ENCODE measurements at regions not wholly inside any gene's neighbourhood (a gene's known extent, or its start where the extent isn't known, plus 50 kb on each side); places are given as distances from the start of the nearest gene placed in this dataset.
"Not testable (repeated sequence)": the region's sequence is repeated elsewhere in the genome, so short reads cannot be mapped to it uniquely, and the experiment has no call there.

DNA sequence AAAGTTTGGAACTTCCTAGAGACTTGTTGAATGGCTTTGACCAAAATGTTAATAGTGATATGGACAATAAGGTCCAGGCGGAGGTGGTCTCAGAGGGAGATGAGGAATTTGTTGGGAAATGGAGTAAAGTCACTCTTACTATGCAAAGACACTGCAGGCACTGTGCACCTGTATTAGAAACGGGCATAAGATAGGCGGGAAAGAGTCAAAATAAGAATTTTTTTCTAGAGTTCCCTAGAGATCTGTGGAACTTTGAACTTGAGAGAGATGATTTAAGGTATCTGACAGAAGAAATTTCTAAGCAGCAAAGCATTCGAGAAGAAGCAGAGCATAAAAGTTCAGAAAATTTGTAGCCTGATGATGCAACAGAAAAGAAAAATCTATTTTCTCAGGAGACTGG, 144.4 kb upstream of the C1QTNF3 start:
- H3K27me3 ChIP-seq (ENCODE audit: control insufficient read depth in 1 of 2, insufficient read depth in 2 of 2, low read length in 2 of 2); H3K27ac ChIP-seq (ENCODE audit: low read depth in 2 of 2, low read length in 1 of 2); H3K4me3 ChIP-seq (ENCODE audit: low read depth in 1 of 2, low read length in 2 of 2); H3K4me1 ChIP-seq (ENCODE audit: control insufficient read depth in 2 of 2, insufficient read depth in 2 of 2, low read length in 1 of 2); H3K36me3 ChIP-seq (ENCODE audit: control insufficient read depth in 2 of 2, insufficient read depth in 2 of 2, low read length in 1 of 2); H3K9me3 ChIP-seq (ENCODE audit: control insufficient read depth in 2 of 2, insufficient read depth in 1 of 2, low read depth in 1 of 2, low read length in 1 of 2): not testable (repeated sequence)
- WGBS, 2 donors: 94 to 96% methylated on average over 2 of the region's 4 CpGs

DNA sequence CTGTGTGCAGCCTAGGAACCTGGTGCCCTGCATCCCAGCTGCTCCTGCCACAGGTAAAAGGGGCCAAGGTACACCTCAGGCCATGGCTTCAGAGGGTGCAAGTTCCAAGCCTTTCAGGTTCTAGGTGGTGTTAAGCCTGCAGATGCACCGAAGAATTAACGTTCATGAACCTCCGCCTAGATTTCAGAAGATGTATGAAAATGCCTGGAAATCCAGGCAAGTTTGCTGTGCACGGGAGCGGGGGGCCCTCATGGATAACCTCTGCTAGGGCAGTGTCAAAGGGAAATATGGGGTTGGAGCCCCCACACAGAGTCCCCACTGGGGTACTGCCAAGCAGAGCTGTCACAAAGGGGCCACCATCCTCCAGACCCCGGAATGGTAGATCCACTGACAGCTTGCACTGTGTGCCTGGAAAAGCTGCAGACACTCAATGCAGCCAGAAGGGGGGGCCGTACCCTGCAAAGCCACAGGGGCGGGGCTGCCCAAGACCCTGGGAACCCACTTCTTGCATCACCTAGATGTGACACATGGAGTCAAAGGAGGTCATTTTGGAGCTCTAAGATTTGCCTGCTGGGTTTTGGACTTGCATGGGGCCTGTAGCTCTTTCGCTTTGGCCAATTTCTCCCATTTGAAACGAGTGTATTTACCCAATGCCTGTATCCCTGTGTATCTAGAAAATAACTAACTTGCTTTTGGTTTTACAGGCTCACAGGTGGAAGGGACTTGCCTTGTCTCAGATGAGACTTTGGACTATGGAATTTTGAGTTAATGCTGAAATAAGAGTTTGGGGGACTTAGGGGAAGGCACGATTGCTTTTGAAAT, 145.2 kb upstream of the C1QTNF3 start:
- not testable (repeated sequence) for H3K9me3 ChIP-seq (ENCODE audit: control insufficient read depth in 2 of 2, insufficient read depth in 1 of 2, low read depth in 1 of 2, low read length in 1 of 2); H3K27ac ChIP-seq (ENCODE audit: low read depth in 2 of 2, low read length in 1 of 2); H3K27me3 ChIP-seq (ENCODE audit: control insufficient read depth in 1 of 2, insufficient read depth in 2 of 2, low read length in 2 of 2); H3K4me1 ChIP-seq (ENCODE audit: control insufficient read depth in 2 of 2, insufficient read depth in 2 of 2, low read length in 1 of 2); H3K36me3 ChIP-seq (ENCODE audit: control insufficient read depth in 2 of 2, insufficient read depth in 2 of 2, low read length in 1 of 2); H3K4me3 ChIP-seq (ENCODE audit: low read depth in 1 of 2, low read length in 2 of 2)
- WGBS, 2 donors: 94% methylated on average over 9 to 10 of the region's 11 CpGs

DNA sequence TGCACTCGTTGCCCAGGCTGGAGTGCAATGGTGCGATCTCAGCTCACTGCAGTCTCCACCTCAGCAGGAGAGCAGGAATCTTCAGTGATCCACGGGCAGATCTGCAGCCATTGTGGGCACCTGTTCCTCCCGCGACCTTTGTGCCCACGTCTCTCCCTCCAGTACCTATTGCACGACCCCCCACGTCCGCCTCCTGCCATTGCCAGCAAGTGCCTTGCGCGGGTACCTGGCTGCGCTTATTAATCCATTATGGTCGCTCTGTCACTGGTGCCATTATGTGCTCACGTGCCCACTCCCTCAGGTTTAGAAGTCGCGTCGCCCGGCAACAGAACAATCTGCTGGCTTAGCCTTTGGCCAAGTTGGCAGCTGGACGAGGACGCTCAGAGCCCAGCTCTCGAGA, 146.2 kb upstream of the C1QTNF3 start:
- not testable (repeated sequence) for H3K36me3 ChIP-seq (ENCODE audit: control insufficient read depth in 2 of 2, insufficient read depth in 2 of 2, low read length in 1 of 2); H3K27ac ChIP-seq (ENCODE audit: low read depth in 2 of 2, low read length in 1 of 2); H3K9me3 ChIP-seq (ENCODE audit: control insufficient read depth in 2 of 2, insufficient read depth in 1 of 2, low read depth in 1 of 2, low read length in 1 of 2); H3K4me3 ChIP-seq (ENCODE audit: low read depth in 1 of 2, low read length in 2 of 2); H3K4me1 ChIP-seq (ENCODE audit: control insufficient read depth in 2 of 2, insufficient read depth in 2 of 2, low read length in 1 of 2); H3K27me3 ChIP-seq (ENCODE audit: control insufficient read depth in 1 of 2, insufficient read depth in 2 of 2, low read length in 2 of 2)
- 95 to 97% methylated on average over 19 to 20 of the region's 21 CpGs for WGBS, 2 donors

DNA sequence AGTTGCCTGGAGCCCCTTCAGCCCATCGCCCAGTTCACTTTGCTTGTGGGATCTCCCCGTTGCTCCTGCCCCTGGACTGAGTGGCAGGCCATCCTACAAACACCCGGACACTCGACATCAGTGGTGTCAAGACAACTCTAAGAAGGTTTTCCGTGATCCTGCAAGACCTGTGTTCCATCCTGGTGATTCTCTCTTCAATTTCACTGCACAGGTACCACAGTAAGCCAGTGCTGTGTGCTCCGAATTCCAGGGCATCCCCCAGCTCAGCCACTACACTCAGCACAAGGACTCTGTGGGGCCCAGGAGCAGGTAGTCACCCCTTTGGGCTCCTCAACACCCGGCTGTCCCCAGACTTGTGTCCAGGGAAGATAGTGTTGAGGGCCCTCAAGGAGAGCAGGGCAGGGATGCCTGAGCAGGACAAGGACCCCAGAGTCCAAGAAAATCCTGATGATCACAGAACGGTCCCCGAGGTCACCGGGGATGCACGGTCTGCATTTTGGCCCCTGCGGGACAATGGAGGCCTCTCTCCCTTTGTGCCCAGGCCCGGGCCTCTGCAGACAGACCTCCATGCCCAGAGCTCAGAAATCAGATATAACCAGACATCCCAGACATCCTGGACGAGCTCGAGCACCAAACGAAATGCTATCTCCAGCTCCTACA, 146.9 kb upstream of the C1QTNF3 start:
- 96 to 97% methylated on average over 16 of the region's 16 CpGs for WGBS, 2 donors
- not testable (repeated sequence) for H3K9me3 ChIP-seq (ENCODE audit: control insufficient read depth in 2 of 2, insufficient read depth in 1 of 2, low read depth in 1 of 2, low read length in 1 of 2); H3K4me1 ChIP-seq (ENCODE audit: control insufficient read depth in 2 of 2, insufficient read depth in 2 of 2, low read length in 1 of 2); H3K36me3 ChIP-seq (ENCODE audit: control insufficient read depth in 2 of 2, insufficient read depth in 2 of 2, low read length in 1 of 2); H3K4me3 ChIP-seq (ENCODE audit: low read depth in 1 of 2, low read length in 2 of 2); H3K27me3 ChIP-seq (ENCODE audit: control insufficient read depth in 1 of 2, insufficient read depth in 2 of 2, low read length in 2 of 2); H3K27ac ChIP-seq (ENCODE audit: low read depth in 2 of 2, low read length in 1 of 2)

DNA sequence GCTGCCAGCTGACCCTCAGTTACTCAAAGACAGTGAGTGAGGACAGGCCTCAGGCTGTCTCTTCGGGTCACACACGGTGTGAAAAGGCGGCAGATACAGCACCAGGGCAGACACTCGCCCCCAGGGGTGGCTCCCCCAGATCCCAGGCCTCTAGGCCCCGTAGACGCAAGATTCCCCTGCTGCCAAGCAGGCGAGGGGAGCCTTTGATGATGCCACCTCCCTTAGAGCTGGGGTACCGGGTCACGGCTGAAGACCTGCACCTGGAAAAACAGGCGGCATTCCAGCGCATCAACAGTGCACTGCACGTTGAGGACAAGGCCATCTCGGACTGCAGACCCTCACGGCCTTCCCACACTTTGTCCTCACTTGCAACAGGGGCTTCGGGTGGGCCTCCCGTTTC, 147.5 kb upstream of the C1QTNF3 start:
- not testable (repeated sequence) for H3K4me1 ChIP-seq (ENCODE audit: control insufficient read depth in 2 of 2, insufficient read depth in 2 of 2, low read length in 1 of 2); H3K36me3 ChIP-seq (ENCODE audit: control insufficient read depth in 2 of 2, insufficient read depth in 2 of 2, low read length in 1 of 2); H3K27ac ChIP-seq (ENCODE audit: low read depth in 2 of 2, low read length in 1 of 2); H3K9me3 ChIP-seq (ENCODE audit: control insufficient read depth in 2 of 2, insufficient read depth in 1 of 2, low read depth in 1 of 2, low read length in 1 of 2); H3K27me3 ChIP-seq (ENCODE audit: control insufficient read depth in 1 of 2, insufficient read depth in 2 of 2, low read length in 2 of 2); H3K4me3 ChIP-seq (ENCODE audit: low read depth in 1 of 2, low read length in 2 of 2)
- WGBS, 2 donors: 95 to 96% methylated on average over 14 of the region's 16 CpGs

GRCh38 chr5:34191279-34191744, 148.3 kb upstream of the C1QTNF3 start:
- not testable (repeated sequence) for H3K27ac ChIP-seq (ENCODE audit: low read depth in 2 of 2, low read length in 1 of 2); H3K27me3 ChIP-seq (ENCODE audit: control insufficient read depth in 1 of 2, insufficient read depth in 2 of 2, low read length in 2 of 2); H3K4me3 ChIP-seq (ENCODE audit: low read depth in 1 of 2, low read length in 2 of 2); H3K36me3 ChIP-seq (ENCODE audit: control insufficient read depth in 2 of 2, insufficient read depth in 2 of 2, low read length in 1 of 2); H3K9me3 ChIP-seq (ENCODE audit: control insufficient read depth in 2 of 2, insufficient read depth in 1 of 2, low read depth in 1 of 2, low read length in 1 of 2); H3K4me1 ChIP-seq (ENCODE audit: control insufficient read depth in 2 of 2, insufficient read depth in 2 of 2, low read length in 1 of 2)
- 93 to 94% methylated on average over 17 of the region's 17 CpGs for WGBS, 2 donors

- not testable (repeated sequence) for H3K9me3 ChIP-seq (ENCODE audit: control insufficient read depth in 2 of 2, insufficient read depth in 1 of 2, low read depth in 1 of 2, low read length in 1 of 2); H3K27me3 ChIP-seq (ENCODE audit: control insufficient read depth in 1 of 2, insufficient read depth in 2 of 2, low read length in 2 of 2); H3K27ac ChIP-seq (ENCODE audit: low read depth in 2 of 2, low read length in 1 of 2); H3K4me3 ChIP-seq (ENCODE audit: low read depth in 1 of 2, low read length in 2 of 2); H3K36me3 ChIP-seq (ENCODE audit: control insufficient read depth in 2 of 2, insufficient read depth in 2 of 2, low read length in 1 of 2); H3K4me1 ChIP-seq (ENCODE audit: control insufficient read depth in 2 of 2, insufficient read depth in 2 of 2, low read length in 1 of 2)
- WGBS, 2 donors: 92% methylated on average over 26 of the region's 26 CpGs
Observed at GRCh38 chr5:34192064-34192922, 149.3 kb upstream of the C1QTNF3 start.

- H3K27me3 ChIP-seq (ENCODE audit: control insufficient read depth in 1 of 2, insufficient read depth in 2 of 2, low read length in 2 of 2); H3K9me3 ChIP-seq (ENCODE audit: control insufficient read depth in 2 of 2, insufficient read depth in 1 of 2, low read depth in 1 of 2, low read length in 1 of 2); H3K27ac ChIP-seq (ENCODE audit: low read depth in 2 of 2, low read length in 1 of 2); H3K4me3 ChIP-seq (ENCODE audit: low read depth in 1 of 2, low read length in 2 of 2); H3K4me1 ChIP-seq (ENCODE audit: control insufficient read depth in 2 of 2, insufficient read depth in 2 of 2, low read length in 1 of 2); H3K36me3 ChIP-seq (ENCODE audit: control insufficient read depth in 2 of 2, insufficient read depth in 2 of 2, low read length in 1 of 2): not testable (repeated sequence)
- 92 to 94% methylated on average over 10 of the region's 13 CpGs for WGBS, 2 donors
Observed at GRCh38 chr5:34192923-34193262, 149.9 kb upstream of the C1QTNF3 start.

- 95 to 97% methylated on average over 7 of the region's 7 CpGs for WGBS, 2 donors
Observed at GRCh38 chr5:34193297-34193696, 150.3 kb upstream of the C1QTNF3 start.

More at GRCh38 chr5:34193297-34193696, 150.3 kb upstream of the C1QTNF3 start:
- H3K27me3 ChIP-seq (ENCODE audit: control insufficient read depth in 1 of 2, insufficient read depth in 2 of 2, low read length in 2 of 2); H3K27ac ChIP-seq (ENCODE audit: low read depth in 2 of 2, low read length in 1 of 2); H3K4me3 ChIP-seq (ENCODE audit: low read depth in 1 of 2, low read length in 2 of 2); H3K36me3 ChIP-seq (ENCODE audit: control insufficient read depth in 2 of 2, insufficient read depth in 2 of 2, low read length in 1 of 2); H3K4me1 ChIP-seq (ENCODE audit: control insufficient read depth in 2 of 2, insufficient read depth in 2 of 2, low read length in 1 of 2); H3K9me3 ChIP-seq (ENCODE audit: control insufficient read depth in 2 of 2, insufficient read depth in 1 of 2, low read depth in 1 of 2, low read length in 1 of 2): not testable (repeated sequence)

Data from esophagus (tissue), 2 donors.